HG03342 (cell line): ENCODE measurements at regions not wholly inside any gene's neighbourhood (a gene's known extent, or its start where the extent isn't known, plus 50 kb on each side); places are given as distances from the start of the nearest gene placed in this dataset.
A peak's percentile ranks its signal among the peaks of the same experiment; 100 is the strongest.
"Not testable (repeated sequence)": the region's sequence is repeated elsewhere in the genome, so short reads cannot be mapped to it uniquely, and the experiment has no call there.

Experiments used
- ATAC-seq: cut with Tn5 transposase; IDR thresholded peaks from one replicate; pipeline ENCODE4 v1.9.1; 2021; ENCODE audit warnings: mild to moderate bottlenecking, moderate library complexity; ENCODE audit not compliant: unreplicated experiment

GRCh38 chr16:52976539-52977167 is 76.0 kb downstream of the CHD9NB start:
- peak; percentile 63 for ATAC-seq

GRCh38 chr16:52967744-52968143 is 85.0 kb downstream of the CHD9NB start:
- ATAC-seq = no peak

GRCh38 chr16:52964290-52964689 is 88.4 kb downstream of the CHD9NB start:
- no peak for ATAC-seq

- ATAC-seq = no peak
Measured at GRCh38 chr16:52963855-52964242, 88.8 kb downstream of the CHD9NB start.

- ATAC-seq = no peak
Measured at GRCh38 chr16:52963212-52963854, 89.4 kb downstream of the CHD9NB start.

- no peak for ATAC-seq
Measured at GRCh38 chr16:52958951-52959350, 93.7 kb downstream of the CHD9NB start.

- ATAC-seq = no peak
Measured at GRCh38 chr16:52957199-52957598, 95.5 kb downstream of the CHD9NB start.

GRCh38 chr16:52956044-52956443 is 96.7 kb downstream of the CHD9NB start:
- no peak for ATAC-seq

GRCh38 chr16:52953215-52953614 is 99.5 kb downstream of the CHD9NB start:
- ATAC-seq = no peak

- ATAC-seq = no peak
Measured at GRCh38 chr16:52948946-52949345, 103.8 kb downstream of the CHD9NB start.

- ATAC-seq = no peak
Measured at GRCh38 chr16:52932321-52932720, 120.4 kb downstream of the CHD9NB start.

GRCh38 chr16:52929478-52930400 is 123.0 kb downstream of the CHD9NB start:
- ATAC-seq = no peak

- no peak for ATAC-seq
Measured at GRCh38 chr16:52928955-52929354, 123.7 kb downstream of the CHD9NB start.

- no peak for ATAC-seq
Measured at GRCh38 chr16:52925143-52925542, 127.6 kb downstream of the CHD9NB start.

GRCh38 chr16:52924162-52924561 is 128.5 kb downstream of the CHD9NB start:
- ATAC-seq = no peak

- no peak for ATAC-seq
Measured at GRCh38 chr16:52921104-52921503, 131.6 kb downstream of the CHD9NB start.

GRCh38 chr16:52920331-52920730 is 132.4 kb downstream of the CHD9NB start:
- no peak for ATAC-seq

GRCh38 chr16:52914428-52914827 is 138.3 kb downstream of the CHD9NB start:
- no peak for ATAC-seq

- ATAC-seq = peak; percentile 77
Measured at GRCh38 chr16:52912565-52913173, 140.0 kb downstream of the CHD9NB start.

- not testable (repeated sequence) for ATAC-seq
Measured at GRCh38 chr16:52908057-52908456, 144.6 kb downstream of the CHD9NB start.

GRCh38 chr16:52906281-52906680 is 146.4 kb downstream of the CHD9NB start:
- no peak for ATAC-seq
